SH-SY5Y (cell line): ENCODE measurements at regions not wholly inside any gene's neighbourhood (a gene's known extent, or its start where the extent isn't known, plus 50 kb on each side); places are given as distances from the start of the nearest gene placed in this dataset.

Experiments used
- GATA2 ChIP-seq: IDR thresholded peaks from 2 replicates; pipeline ENCODE4 v1.6.1; 2011; ENCODE audit warnings: mild to moderate bottlenecking, low read depth, low read length
- GATA3 ChIP-seq: IDR thresholded peaks from 2 replicates; pipeline ENCODE4 v1.6.1; 2011; ENCODE audit warnings: low read depth, mild to moderate bottlenecking, low read length, moderate library complexity

GRCh38 chr2:11093467-11093866, 61.8 kb upstream of the SLC66A3 start:
- no peak for TF ChIP-seq GATA3
- no peak for TF ChIP-seq GATA2
